ENCODE measurements at regions not wholly inside any gene's neighbourhood (a gene's known extent, or its start where the extent isn't known, plus 50 kb on each side); places are given as distances from the start of the nearest gene placed in this dataset.

DNA sequence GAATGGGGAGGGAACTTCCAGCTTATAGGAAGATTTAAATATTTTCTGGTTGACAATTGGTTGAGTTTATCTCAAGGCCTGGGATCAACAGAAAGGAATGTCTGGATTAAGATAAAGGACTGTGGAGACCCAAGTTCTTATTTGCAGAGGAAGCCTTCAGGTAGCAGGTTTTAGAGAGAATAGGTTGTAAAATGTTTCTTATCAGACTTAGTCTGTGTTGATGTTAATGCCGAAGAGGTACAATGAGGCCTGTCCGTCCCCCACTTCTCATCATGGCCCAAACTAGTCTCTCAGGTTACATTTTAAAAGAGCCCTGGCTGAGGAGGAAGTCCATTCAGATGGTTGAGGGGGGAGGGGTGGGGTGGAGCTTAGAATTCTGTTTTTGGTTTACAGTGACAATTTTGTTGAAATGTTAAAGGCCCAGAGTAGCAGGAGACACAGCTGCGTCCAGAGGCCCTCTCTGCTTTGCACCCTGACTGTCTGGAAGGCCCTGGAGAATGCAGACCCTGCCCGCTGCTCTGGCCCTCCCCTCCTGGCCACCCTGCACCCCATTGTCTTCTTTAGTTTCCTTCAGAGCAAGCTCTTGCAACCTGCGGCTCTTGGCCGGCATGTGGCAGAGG, 672.5 kb upstream of the TMEM132C start (continued):
- TF ChIP-seq, protein P1, sequence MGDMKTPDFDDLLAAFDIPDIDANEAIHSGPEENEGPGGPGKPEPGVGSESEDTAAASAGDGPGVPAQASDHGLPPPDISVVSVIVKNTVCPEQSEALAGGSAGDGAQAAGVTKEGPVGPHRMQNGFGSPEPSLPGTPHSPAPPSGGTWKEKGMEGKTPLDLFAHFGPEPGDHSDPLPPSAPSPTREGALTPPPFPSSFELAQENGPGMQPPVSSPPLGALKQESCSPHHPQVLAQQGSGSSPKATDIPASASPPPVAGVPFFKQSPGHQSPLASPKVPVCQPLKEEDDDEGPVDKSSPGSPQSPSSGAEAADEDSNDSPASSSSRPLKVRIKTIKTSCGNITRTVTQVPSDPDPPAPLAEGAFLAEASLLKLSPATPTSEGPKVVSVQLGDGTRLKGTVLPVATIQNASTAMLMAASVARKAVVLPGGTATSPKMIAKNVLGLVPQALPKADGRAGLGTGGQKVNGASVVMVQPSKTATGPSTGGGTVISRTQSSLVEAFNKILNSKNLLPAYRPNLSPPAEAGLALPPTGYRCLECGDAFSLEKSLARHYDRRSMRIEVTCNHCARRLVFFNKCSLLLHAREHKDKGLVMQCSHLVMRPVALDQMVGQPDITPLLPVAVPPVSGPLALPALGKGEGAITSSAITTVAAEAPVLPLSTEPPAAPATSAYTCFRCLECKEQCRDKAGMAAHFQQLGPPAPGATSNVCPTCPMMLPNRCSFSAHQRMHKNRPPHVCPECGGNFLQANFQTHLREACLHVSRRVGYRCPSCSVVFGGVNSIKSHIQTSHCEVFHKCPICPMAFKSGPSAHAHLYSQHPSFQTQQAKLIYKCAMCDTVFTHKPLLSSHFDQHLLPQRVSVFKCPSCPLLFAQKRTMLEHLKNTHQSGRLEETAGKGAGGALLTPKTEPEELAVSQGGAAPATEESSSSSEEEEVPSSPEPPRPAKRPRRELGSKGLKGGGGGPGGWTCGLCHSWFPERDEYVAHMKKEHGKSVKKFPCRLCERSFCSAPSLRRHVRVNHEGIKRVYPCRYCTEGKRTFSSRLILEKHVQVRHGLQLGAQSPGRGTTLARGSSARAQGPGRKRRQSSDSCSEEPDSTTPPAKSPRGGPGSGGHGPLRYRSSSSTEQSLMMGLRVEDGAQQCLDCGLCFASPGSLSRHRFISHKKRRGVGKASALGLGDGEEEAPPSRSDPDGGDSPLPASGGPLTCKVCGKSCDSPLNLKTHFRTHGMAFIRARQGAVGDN (IDR thresholded peaks at IDR 0.05), result no peak
- no peak for TF ChIP-seq ZZZ3 (IDR thresholded peaks at IDR 0.05; ENCODE audit: control insufficient read depth, insufficient read length, low read depth)
- no peak for TF ChIP-seq KAT2A (conservative IDR thresholded peaks at IDR 0.05; ENCODE audit: control insufficient read depth, low read depth, low read length)
- TF ChIP-seq IRF4 (IDR thresholded peaks at IDR 0.05; ENCODE audit: low read depth, low read length), result no peak

DNA sequence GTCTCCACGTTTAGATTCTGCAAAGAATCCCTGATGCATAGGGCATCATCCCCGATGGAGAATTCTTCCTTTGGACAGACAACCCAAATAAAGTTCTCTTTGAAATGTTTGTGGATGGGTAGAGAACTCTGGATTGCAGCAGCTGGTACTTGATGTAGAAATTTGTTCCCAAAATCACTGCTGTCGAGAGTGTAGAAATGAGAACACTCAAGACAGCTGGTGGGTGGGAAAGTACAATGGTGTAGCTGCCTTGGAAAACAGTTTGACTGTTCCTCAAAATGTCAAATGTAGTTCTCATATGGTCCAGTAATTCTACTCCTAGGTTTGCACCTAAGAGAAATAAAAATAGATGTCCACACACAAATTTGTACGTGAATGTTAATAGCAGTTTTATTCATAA, 671.5 kb upstream of the TMEM132C start:
- no peak for FAIRE-seq
- no peaks in the 10 kb centered on the region for H3K4me1 ChIP-seq (ENCODE audit: control insufficient read depth, insufficient read depth, low read length)
- WGBS (ENCODE audit: insufficient coverage, insufficient replicate concordance, low lambda C conversion rate, missing lambda C conversion rate), result 41% methylated on average over 4 of the region's 4 CpGs
- ChIA-PET SMC1A (ENCODE audit: uncharacterized antibody, unreplicated experiment) (interaction anchor here (0.7 to 1.4 kb wide), 2 partner anchors 40 to 210 kb away, joined by 3 read pairs; no protein-coding TSS in a partner anchor), CTCF (interaction anchor here (1.3 kb wide), 1 partner anchor 14 kb away, joined by 3 read pairs; no protein-coding TSS in a partner anchor), RAD21 (ENCODE audit: unreplicated experiment) (no interaction called here), POLR2A (no interaction called here)
- no peak for DNase-seq (ENCODE audit: low read depth, low spot score)
- no peaks in the 10 kb centered on the region for H3K36me3 ChIP-seq (ENCODE audit: control insufficient read depth in 2 of 2, insufficient read depth in 2 of 2, low read length in 1 of 2)
- no peak overlapping the region for H3K9ac ChIP-seq (ENCODE audit: control insufficient read depth, insufficient read depth, low read length)
- no peaks in the 10 kb centered on the region for H3K9me3 ChIP-seq (replicated peaks; ENCODE audit: control insufficient read depth, insufficient read depth, low read length)
- intact Hi-C loops (cut with micrococcal nuclease; ENCODE audit: unreplicated experiment), result no loop called here
- no peaks in the 10 kb centered on the region for H4K20me1 ChIP-seq (ENCODE audit: control insufficient read depth, insufficient read depth)
- ATAC-seq, result no peak
- H2AFZ ChIP-seq (ENCODE audit: control insufficient read depth, low read depth, low read length), result no peak overlapping the region
- no peak overlapping the region for H3K4me2 ChIP-seq (ENCODE audit: control insufficient read depth, insufficient read depth)
- H3K79me2 ChIP-seq (ENCODE audit: control insufficient read depth, insufficient read depth, low read length), result no peaks in the 10 kb centered on the region
- in situ Hi-C loops (cut with MboI), result no loop called here
- H3K4me3 ChIP-seq, result no peak overlapping the region
- no TSS peak for BruUV-seq (replicated peaks)
- no peak overlapping the region for H3K27ac ChIP-seq (ENCODE audit: control insufficient read depth, insufficient read depth)
- H3K27me3 ChIP-seq (replicated peaks in 1 of 2; ENCODE audit: control insufficient read depth in 2 of 2, insufficient read depth in 2 of 2, low read length in 1 of 2), result no peaks in the 10 kb centered on the region
- TF ChIP-seq JUND (IDR thresholded peaks at IDR 0.05; ENCODE audit: low read depth, low read length) (no peak), TCF12 (IDR thresholded peaks at IDR 0.05; ENCODE audit: low read depth, low read length) (no peak), SUZ12 (IDR thresholded peaks at IDR 0.05; ENCODE audit: unreplicated experiment) (no peak), SREBF1 (IDR thresholded peaks at IDR 0.05; ENCODE audit: low read length) (no peak), SRF (IDR thresholded peaks at IDR 0.05; ENCODE audit: low read depth in 2 of 2, low read length in 2 of 2) (no peak)
- TF ChIP-seq, protein P2, sequence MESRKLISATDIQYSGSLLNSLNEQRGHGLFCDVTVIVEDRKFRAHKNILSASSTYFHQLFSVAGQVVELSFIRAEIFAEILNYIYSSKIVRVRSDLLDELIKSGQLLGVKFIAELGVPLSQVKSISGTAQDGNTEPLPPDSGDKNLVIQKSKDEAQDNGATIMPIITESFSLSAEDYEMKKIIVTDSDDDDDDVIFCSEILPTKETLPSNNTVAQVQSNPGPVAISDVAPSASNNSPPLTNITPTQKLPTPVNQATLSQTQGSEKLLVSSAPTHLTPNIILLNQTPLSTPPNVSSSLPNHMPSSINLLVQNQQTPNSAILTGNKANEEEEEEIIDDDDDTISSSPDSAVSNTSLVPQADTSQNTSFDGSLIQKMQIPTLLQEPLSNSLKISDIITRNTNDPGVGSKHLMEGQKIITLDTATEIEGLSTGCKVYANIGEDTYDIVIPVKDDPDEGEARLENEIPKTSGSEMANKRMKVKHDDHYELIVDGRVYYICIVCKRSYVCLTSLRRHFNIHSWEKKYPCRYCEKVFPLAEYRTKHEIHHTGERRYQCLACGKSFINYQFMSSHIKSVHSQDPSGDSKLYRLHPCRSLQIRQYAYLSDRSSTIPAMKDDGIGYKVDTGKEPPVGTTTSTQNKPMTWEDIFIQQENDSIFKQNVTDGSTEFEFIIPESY (IDR thresholded peaks at IDR 0.05), result no peak
- TF ChIP-seq, protein P3, sequence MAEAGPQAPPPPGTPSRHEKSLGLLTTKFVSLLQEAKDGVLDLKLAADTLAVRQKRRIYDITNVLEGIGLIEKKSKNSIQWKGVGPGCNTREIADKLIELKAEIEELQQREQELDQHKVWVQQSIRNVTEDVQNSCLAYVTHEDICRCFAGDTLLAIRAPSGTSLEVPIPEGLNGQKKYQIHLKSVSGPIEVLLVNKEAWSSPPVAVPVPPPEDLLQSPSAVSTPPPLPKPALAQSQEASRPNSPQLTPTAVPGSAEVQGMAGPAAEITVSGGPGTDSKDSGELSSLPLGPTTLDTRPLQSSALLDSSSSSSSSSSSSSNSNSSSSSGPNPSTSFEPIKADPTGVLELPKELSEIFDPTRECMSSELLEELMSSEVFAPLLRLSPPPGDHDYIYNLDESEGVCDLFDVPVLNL (IDR thresholded peaks at IDR 0.05; ENCODE audit: low read depth, low read length), result no peak
- TF ChIP-seq, protein P4, sequence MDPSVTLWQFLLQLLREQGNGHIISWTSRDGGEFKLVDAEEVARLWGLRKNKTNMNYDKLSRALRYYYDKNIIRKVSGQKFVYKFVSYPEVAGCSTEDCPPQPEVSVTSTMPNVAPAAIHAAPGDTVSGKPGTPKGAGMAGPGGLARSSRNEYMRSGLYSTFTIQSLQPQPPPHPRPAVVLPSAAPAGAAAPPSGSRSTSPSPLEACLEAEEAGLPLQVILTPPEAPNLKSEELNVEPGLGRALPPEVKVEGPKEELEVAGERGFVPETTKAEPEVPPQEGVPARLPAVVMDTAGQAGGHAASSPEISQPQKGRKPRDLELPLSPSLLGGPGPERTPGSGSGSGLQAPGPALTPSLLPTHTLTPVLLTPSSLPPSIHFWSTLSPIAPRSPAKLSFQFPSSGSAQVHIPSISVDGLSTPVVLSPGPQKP (IDR thresholded peaks at IDR 0.05; ENCODE audit: low read depth, low read length), result no peak
- TF ChIP-seq, protein P5, sequence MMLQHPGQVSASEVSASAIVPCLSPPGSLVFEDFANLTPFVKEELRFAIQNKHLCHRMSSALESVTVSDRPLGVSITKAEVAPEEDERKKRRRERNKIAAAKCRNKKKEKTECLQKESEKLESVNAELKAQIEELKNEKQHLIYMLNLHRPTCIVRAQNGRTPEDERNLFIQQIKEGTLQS (IDR thresholded peaks at IDR 0.05; ENCODE audit: borderline replicate concordance, extremely low read depth, low read depth, low read length), result no peak
